ENCODE measurements at regions not wholly inside any gene's neighbourhood (a gene's known extent, or its start where the extent isn't known, plus 50 kb on each side); places are given as distances from the start of the nearest gene placed in this dataset.

DNA sequence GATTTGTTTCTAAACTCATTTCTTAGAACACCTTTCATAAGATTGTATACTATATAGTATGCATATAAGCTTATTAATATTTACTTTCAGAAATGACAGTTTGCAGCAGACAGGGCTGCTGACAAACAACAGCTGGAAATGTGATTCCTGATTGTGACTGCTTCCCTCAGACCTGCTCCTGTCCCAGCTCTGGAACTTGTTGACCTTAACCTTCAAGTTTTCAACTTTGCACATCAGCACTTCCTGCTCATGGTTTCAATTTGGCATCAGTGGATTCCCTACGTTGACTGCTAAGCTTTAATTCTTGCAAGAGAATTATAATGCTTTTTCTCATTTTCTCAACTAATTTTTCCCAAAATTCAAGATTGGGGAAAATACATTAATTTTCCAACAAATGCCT, 459.2 kb upstream of the ACVR2A start:
- Histone ChIP-seq H3K27ac (no peak overlapping the region), H3K27me3 (no peaks in the 10 kb centered on the region), H3K36me3 (no peaks in the 10 kb centered on the region), H3K4me3 (no peak overlapping the region), H3K4me1 (no peaks in the 10 kb centered on the region), H3K9me3 (no peaks in the 10 kb centered on the region)
- WGBS = 58% methylated on average over 1 of the region's 1 CpG
- no peak for DNase-seq (ENCODE audit: low spot score in 2 of 2)
- TF ChIP-seq, protein P1, sequence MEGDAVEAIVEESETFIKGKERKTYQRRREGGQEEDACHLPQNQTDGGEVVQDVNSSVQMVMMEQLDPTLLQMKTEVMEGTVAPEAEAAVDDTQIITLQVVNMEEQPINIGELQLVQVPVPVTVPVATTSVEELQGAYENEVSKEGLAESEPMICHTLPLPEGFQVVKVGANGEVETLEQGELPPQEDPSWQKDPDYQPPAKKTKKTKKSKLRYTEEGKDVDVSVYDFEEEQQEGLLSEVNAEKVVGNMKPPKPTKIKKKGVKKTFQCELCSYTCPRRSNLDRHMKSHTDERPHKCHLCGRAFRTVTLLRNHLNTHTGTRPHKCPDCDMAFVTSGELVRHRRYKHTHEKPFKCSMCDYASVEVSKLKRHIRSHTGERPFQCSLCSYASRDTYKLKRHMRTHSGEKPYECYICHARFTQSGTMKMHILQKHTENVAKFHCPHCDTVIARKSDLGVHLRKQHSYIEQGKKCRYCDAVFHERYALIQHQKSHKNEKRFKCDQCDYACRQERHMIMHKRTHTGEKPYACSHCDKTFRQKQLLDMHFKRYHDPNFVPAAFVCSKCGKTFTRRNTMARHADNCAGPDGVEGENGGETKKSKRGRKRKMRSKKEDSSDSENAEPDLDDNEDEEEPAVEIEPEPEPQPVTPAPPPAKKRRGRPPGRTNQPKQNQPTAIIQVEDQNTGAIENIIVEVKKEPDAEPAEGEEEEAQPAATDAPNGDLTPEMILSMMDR (IDR thresholded peaks at IDR 0.05) = no peak
- TF ChIP-seq POLR2A (IDR thresholded peaks at IDR 0.05) (no peak), EP300 (IDR thresholded peaks at IDR 0.05) (no peak), POLR2AphosphoS5 (IDR thresholded peaks at IDR 0.05) (no peak)

DNA sequence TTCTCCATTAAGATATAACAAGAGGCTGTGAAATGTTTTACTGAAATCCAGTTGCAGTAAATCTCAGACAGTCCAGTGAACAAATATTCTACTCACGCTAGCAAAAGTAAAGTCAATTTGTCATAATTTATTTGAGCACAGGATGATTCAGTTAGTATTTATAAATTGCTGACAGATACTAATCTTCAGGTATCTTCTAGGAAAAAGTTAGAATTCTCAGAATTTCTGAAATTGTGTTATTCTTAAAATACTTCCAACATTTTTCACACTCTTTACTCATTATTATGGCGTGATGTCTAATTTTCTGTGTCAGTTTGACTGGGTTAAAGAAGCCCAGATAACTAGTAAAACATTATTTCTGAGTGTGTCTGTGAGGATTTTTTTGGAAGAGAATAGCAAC, 460.2 kb upstream of the ACVR2A start:
- no peaks in the 10 kb centered on the region for H3K27me3 ChIP-seq
- H3K27ac ChIP-seq = no peak overlapping the region
- no peak for DNase-seq (ENCODE audit: low spot score in 2 of 2)
- H3K4me3 ChIP-seq = no peak overlapping the region
- H3K4me1 ChIP-seq = no peaks in the 10 kb centered on the region
- WGBS = 95% methylated on average over 2 of the region's 2 CpGs
- no peaks in the 10 kb centered on the region for H3K36me3 ChIP-seq
- TF ChIP-seq, protein P1 (IDR thresholded peaks at IDR 0.05) = no peak
- TF ChIP-seq POLR2AphosphoS5 (IDR thresholded peaks at IDR 0.05) = no peak
- no peak for TF ChIP-seq EP300 (IDR thresholded peaks at IDR 0.05)
- TF ChIP-seq POLR2A (IDR thresholded peaks at IDR 0.05) = no peak
- no peaks in the 10 kb centered on the region for H3K9me3 ChIP-seq

DNA sequence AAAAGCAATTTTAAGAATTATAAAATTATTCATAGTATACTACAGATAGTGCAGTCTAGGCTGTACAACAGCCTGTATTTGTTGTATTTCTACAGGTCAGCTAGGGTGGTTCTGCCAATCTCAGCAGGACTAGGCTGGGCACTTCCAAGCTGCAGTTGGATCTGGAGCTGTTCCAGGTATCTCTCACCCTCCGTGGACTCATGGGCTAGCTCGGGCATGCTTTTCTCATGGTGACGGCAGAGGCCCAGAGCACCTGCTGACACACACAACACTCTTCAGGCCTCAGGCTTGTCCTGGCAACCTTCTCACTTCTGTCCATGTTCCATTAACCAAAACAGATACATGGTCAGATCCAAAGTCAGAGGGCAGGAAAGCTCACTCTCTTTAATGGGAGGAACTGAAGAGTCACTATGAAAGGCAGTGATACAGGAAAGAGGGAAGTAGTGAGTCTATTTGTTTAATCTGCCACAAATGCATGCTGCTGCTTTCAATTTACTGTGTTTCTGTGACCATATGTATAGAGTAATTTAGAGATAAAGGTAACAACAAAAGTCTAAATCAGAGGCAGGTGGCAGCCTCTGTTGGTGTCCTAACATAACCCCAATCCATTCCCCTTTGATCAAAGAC, 462.4 kb upstream of the ACVR2A start:
- Histone ChIP-seq H3K27me3 (no peaks in the 10 kb centered on the region), H3K4me3 (no peak overlapping the region), H3K4me1 (no peaks in the 10 kb centered on the region), H3K9me3 (no peaks in the 10 kb centered on the region), H3K27ac (no peak overlapping the region), H3K36me3 (no peaks in the 10 kb centered on the region)
- DNase-seq (ENCODE audit: low spot score in 2 of 2) = no peak
- TF ChIP-seq POLR2AphosphoS5 (IDR thresholded peaks at IDR 0.05) = no peak
- TF ChIP-seq, protein P1 (IDR thresholded peaks at IDR 0.05) = no peak
- TF ChIP-seq POLR2A (IDR thresholded peaks at IDR 0.05) = no peak
- TF ChIP-seq EP300 (IDR thresholded peaks at IDR 0.05) = no peak
- 52% methylated on average over 3 of the region's 3 CpGs for WGBS

DNA sequence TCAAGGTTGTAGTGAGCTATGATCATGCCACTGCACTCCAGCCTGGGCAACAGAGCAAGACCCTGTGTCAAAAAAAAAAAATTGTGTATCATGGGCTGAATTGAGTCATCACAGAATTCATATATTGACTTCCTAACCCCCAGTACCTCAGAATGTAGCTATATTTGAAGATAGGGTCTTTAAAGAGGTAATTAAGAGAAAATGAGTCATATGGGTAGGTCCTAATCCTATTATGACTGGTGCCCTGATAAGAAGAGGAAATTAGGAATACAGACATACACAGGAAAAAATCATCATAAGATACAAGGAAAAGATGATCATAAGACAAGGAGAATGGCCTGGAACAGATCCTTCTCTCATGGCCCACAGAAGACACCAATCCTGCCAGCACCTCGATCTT, 466.4 kb upstream of the ACVR2A start:
- WGBS = 92% methylated on average over 1 of the region's 1 CpG
- TF ChIP-seq EP300 (IDR thresholded peaks at IDR 0.05) = no peak
- TF ChIP-seq POLR2A (IDR thresholded peaks at IDR 0.05) = no peak
- TF ChIP-seq, protein P1 (IDR thresholded peaks at IDR 0.05) = no peak
- no peak for TF ChIP-seq POLR2AphosphoS5 (IDR thresholded peaks at IDR 0.05)
- DNase-seq (ENCODE audit: low spot score in 2 of 2) = no peak
- no peaks in the 10 kb centered on the region for H3K9me3 ChIP-seq
- H3K36me3 ChIP-seq = no peaks in the 10 kb centered on the region
- H3K4me1 ChIP-seq = peaks cover 2% of the 10 kb centered on the region
- no peak overlapping the region for H3K4me3 ChIP-seq
- no peak overlapping the region for H3K27ac ChIP-seq
- H3K27me3 ChIP-seq = no peaks in the 10 kb centered on the region

DNA sequence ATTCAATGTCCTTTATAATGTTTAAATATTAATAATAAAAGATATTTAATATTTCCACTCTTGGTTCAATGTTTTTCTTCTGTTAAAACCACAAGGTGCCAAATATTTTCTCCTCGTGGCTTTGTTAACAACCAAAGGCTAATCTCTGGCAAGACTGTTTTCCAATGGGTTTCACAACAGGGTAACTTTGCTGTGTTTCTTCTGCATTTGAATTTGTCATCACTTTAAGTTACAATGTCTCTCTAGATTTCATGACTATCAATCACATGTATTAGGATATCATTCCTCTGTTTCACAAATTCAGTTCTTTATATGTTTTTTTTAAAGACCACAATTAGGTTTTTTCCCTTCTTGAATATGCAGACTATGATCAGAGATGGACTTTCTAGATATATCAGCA, 469.8 kb upstream of the ACVR2A start:
- H3K9me3 ChIP-seq = no peaks in the 10 kb centered on the region
- no peak for TF ChIP-seq EP300 (IDR thresholded peaks at IDR 0.05)
- TF ChIP-seq POLR2A (IDR thresholded peaks at IDR 0.05) = no peak
- TF ChIP-seq POLR2AphosphoS5 (IDR thresholded peaks at IDR 0.05) = no peak
- TF ChIP-seq, protein P1 (IDR thresholded peaks at IDR 0.05) = no peak
- 33% methylated on average over 1 of the region's 1 CpG for WGBS
- H3K27me3 ChIP-seq = no peaks in the 10 kb centered on the region
- H3K4me3 ChIP-seq = no peak overlapping the region
- H3K27ac ChIP-seq = no peak overlapping the region
- no peak for DNase-seq (ENCODE audit: low spot score in 2 of 2)
- peaks cover 2% of the 10 kb centered on the region for H3K4me1 ChIP-seq
- H3K36me3 ChIP-seq = no peaks in the 10 kb centered on the region

Data from suprapubic skin (tissue), 4 donors.